HT1080 (cell line): ENCODE measurements at regions not wholly inside any gene's neighbourhood (a gene's known extent, or its start where the extent isn't known, plus 50 kb on each side); places are given as distances from the start of the nearest gene placed in this dataset.
"Not testable (repeated sequence)": the region's sequence is repeated elsewhere in the genome, so short reads cannot be mapped to it uniquely, and the experiment has no call there.

Source experiments
- DNase-seq: peaks from one replicate; pipeline ENCODE4 v3.0.0-alpha.2; 2015; ENCODE audit warnings: low read depth

DNA sequence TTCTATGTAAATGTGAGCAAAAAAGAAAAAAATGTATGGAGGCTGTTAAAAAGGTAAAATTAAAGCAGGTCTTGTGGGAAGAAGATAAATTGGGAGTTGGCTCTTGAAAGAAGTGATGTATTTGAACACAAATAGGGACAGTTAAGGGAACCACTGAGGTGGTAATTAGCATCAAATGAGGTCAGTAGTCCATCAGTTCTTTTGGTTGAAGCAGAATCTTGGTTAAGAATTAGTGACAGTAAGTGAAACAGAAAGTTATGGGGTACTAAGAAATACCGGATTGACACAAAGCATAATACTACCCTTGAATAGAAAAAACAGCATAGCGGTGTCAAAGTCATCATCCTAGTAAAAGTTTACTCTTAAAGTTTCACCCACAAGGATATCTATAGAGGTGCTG, 352.6 kb upstream of the VRK2 start:
- DNase-seq, result no peak

DNA sequence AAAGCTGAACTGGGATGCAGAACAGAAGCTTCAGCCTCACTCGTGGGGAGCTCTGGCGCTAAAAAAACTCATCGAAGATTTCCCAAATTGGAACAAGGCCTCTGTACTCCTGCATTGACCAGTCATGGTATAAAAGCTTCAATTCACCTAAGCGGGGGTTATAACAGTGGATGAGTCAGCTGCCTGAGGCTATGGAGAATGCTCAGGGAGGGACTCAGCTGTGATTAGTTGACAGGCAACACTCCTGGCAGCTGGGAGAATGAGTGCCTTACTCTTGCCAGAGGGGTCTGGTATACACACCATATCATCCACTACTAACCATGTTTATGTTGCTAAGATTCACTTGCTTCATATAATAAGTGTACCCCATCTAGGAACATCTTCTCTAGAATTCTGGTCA, 350.6 kb upstream of the VRK2 start:
- DNase-seq, result peak; percentile 80

DNA sequence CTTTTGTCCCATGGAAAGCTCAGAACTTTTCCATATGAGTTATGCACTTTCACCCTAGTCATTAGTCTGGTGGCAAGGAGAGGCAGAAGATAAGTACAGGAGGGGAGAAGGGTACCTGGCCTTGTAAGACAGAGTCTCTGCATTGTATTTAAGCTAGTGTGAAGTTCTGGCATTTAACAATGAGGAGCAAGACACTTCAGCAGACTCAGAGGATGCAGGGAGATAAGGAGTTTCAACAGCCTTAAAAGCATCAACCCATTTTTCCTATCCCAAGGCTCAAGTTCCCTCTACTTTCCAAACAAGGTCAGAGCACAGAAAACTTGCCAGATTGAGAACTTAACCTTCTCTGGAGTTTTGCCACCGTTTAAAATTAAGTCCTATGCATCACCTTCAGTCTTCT, 348.2 kb upstream of the VRK2 start:
- no peak for DNase-seq

DNA sequence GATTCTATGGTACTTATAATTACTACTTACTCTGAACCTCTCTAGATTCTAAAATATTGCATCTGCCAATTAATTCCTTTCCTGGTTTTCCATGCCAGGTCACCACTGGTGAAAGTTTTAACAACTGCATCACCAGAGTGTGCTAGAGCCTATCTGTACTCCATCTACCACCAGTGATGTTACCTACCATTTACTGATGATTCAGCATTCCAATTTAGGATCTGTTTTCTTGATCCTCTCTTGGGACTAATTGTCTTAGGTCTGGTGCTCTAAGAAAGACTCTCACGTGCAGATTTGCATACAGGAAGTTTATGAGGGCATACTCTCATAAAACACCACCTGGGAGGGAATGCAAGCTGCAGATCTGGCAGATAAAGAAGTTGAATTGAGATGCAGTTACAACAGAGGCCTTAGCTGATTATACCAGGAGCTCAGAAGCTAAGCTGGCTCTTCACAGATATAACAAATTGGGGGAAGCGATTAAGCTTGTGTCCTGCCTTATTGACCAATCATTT, 347.6 kb upstream of the VRK2 start:
- no peak for DNase-seq

DNA sequence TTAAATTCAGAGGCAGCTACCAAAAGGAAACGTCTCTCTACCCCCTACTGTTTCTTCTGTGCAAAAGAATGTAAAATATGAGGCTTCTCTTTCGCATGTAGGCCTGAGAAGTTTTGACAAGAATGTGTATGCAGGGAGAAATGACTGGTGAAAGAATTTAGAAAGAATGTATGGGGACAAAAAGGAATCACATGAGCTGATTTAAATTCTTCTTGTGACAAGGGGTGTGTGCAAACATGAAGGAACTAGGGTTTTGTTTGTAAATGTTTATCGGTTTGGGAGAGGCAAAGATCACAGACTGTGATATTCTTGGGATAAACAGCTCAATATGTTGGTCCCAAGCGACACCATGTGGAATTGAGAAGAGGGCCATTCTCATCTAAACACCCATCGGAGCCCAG, 345.2 kb upstream of the VRK2 start:
- DNase-seq, result no peak

DNA sequence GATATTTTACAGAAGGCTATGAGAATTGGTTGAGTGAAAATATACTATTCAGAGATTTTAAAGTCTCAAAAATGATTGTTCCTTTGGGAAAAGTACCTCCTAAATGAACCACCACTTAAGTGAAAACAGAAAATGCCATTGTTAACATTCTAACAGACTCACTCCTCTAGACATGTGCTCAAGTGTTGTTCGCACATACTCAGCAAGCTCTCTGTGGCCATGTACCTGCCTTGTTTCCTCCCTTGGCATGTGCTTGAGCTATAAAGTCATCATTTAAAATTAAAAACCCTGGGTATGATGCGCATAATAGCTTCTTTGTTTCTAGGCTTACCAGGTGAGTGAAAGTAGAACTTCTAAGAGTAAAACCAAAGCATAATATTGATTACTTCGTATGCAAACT, 343.2 kb upstream of the VRK2 start:
- DNase-seq, result no peak

DNA sequence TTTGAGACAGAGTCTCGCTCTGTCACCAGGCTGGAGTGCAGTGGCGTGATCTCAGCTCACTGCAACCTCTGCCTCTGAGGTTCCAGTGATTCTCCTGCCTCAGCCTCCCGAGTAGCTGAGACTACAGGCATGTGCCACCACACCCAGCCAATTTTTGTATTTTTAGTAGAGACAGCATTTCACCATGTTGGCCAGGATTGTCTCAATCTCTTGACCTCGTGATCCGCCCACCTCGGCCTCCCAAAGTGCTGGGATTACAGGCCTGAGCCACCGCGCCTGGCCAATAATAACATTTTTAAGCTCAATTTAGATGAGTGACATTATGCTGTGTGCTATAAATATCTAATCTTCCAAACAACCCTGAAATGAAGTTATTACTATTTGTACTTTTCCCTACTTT, 338.8 kb upstream of the VRK2 start:
- not testable (repeated sequence) for DNase-seq

DNA sequence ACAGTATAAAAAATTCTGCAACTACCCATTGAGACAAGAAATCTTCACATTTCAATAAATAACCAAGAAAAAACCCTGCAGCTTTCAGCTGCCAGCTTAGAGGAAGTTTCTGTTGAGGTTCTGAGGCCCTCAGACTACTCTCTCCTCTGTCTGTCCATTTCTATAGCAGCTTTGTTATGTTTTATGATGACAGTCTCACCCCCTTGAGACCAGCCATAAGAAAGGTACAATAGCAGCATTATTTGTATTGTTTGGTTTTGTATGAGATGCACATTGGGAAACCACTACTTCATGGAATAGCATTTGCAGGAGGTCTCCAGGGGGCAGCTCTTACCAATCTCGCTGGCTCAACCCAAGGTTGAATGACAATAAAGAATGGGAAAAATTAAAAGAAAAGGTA, 334.6 kb upstream of the VRK2 start:
- no peak for DNase-seq

DNA sequence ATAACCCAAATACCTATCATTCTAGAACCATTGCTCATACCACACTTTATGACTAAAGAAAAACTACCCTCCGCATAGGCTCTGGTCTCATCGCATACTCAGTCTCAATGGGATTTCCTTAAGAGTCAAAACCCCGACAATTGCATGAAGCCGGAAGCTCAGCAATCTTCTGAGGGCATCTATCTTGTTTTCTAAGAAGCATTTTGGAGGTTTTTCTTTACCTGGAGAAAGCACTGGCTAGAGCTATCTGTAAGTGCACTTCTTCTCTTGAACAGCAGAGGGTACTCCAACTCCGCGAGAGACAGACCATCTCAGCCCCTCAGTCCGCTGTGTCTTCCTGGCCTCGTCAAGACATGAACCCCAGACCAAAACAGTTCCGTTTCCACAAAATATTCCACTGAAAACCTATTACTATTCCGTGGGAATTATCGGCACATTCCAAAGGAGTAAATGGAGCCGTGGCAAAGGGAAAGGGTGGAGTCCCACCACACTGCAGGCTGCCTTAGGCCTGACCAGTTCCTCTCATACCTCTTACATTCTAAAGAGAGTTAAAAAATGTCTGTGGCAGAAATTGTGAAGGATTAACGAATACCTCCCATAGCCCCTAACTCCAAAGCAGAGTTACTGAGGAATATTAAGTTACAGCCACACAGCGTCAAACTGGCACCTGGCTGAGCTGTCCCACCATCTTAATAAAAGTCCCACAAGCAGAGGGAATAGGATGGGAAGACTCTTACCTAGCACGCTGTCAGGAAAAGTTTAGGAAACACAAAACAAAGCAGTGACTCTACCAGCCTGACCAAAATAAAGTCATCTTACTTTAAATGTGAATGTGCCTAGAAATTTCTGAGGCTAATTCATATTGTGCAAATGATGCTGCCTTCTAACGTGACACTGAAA, 325.6 kb upstream of the VRK2 start:
- peak; percentile 75 for DNase-seq

DNA sequence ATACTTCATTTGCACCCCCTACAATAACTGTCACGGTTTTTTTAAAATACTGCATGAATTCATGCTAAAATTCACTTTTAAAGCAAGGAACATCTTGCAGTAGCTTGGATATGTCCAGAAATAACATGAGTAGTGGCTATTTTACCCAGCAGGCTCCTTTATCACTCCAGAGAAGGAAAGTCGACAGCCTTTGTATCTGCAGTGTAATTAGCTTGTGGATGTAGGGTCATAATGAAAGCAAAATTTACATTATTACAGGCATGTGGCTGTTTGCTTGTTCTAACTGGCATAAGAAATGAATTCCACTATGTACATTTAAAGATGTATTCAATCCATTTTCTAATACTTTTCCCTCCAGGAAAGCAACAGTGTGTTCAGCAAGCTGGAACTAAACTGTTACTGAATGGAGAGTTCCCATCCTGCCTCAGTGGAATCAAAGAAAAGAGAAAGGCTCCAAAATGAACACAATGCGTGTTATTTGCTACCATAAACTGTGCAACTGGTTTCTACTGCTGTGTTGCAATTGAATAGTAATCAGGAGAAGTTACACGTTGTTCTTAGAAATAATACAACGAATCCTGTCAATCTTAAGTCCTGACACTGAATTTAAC, 321.2 kb upstream of the VRK2 start:
- no peak for DNase-seq

DNA sequence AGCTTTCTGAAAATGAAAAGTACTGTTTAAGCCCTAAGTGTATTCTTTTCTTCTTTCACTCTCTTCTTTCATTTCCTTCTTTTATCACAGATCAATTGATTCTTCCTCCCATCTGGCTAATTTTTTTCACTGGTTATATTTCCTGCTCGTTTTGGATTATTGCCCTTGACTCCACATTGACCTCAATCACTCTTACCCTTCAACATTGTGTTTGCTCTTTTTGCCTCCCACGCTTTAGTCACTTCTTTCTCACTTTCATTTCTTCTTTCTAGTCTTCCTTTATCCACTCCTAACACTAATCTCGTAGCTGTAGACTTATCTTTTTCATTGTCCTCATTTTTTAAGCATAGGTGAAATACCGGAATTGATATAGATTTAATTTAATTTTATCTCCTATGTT, 320.3 kb upstream of the VRK2 start:
- no peak for DNase-seq

DNA sequence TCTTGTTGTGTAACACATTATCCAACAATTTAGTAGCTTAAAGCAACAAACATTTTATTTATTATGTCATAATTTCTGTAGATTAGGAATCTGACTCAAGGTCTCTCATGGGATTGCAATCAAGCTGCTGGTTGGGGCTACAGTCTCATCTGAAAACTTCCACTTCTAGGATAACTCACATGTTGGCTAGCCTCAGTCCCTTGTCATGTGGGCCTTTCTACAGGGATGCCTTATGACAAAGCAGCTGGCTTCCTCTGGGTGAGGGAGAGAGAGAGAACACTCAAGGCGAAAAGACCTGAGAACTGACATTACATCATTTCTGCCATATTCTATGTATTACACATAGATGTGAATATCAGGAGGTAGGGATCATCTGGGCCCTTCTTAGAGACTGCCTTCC, 317.9 kb upstream of the VRK2 start:
- DNase-seq, result no peak

DNA sequence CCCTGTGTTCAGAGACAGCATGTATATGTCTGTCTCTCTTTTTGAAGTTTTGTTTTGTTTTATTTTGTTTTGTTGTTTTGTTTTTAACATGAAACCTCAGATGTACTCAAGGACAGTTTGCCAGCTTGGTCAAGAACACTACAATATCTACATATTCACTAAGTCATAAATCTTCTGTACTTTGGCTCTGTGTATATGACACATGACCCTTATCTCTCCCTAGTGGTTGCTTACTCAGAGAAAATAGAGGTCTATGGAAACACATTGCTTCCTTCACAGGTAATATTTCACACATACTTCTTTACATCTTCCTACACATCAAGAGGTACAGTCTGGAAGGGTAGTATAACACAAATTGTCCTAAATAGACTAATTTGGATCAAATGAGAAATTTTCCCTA, 312.6 kb upstream of the VRK2 start:
- DNase-seq, result no peak

DNA sequence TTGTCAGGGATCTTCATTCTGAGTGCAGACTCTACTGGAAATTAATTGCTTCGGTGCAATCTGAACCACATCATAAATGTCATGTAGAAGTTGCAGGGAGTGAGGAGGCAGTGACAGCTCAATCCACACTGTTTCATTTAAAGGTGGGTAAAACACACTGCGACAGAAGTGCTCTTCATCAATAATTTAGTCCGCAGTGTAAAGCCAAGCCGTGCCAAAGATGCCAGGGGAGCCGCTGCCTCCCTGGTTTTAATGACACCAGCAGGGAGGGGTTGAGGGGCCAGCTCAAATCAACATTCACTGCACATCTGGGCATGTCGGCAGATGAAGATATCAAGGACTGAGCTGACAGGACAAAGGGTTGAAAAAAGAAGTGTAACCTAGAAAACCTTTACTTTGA, 305.7 kb upstream of the VRK2 start:
- no peak for DNase-seq

DNA sequence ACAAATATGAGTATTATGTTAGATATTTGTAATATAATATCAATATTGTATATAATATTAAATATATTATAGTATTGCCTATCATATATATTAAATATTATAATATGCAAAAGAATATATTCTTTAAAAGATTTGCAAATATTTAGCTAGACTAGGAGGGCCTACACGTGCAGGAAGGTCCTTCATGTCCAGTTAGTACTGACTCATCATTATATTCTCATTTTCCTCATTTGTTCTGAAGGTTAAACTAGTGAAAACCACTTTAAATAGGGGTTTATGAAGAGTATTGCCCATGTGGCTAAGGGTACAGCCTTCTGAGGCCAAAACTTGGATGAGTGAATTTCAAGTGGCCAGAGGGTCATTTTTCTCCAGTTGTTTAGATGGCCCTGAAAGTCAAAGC, 293.0 kb upstream of the VRK2 start:
- DNase-seq, result no peak

DNA sequence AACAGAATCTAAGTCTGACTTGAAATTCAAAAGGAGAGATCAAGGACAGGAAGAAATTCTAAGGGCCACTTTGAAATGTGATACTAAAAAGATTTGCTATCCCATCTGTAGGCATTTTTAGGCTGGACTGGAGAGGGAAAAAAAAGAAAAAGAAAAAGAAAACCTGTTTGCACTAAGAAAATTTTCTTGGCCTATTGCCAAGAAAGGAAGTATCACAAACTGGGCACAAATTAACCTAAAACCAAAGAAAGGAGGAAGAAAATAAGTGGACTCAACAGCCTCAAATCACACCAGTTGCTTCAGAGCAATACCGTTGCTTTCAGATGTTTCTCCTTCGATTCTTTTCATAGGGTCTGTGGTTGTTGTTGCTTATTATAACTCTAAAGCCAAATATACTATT, 287.9 kb upstream of the VRK2 start:
- DNase-seq, result no peak

DNA sequence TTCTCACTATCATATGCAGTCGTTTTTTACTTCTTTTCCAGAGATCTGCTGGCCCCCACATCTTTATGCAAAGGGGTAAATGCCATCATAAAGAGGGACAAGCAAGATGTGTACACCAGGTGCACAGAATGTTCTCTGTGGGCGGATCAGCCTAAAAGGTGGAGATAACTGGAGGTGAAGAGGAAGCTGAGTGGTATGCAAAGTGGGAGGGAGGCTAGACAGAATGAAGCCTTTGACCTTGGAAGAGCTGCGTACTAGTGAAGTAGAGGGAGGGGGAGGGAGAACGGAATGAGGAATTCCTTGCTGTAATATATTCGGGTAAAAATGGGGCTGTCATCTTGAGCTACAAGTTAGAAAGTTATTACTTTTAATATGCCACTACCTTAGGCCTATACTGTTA, 287.5 kb upstream of the VRK2 start:
- no peak for DNase-seq

DNA sequence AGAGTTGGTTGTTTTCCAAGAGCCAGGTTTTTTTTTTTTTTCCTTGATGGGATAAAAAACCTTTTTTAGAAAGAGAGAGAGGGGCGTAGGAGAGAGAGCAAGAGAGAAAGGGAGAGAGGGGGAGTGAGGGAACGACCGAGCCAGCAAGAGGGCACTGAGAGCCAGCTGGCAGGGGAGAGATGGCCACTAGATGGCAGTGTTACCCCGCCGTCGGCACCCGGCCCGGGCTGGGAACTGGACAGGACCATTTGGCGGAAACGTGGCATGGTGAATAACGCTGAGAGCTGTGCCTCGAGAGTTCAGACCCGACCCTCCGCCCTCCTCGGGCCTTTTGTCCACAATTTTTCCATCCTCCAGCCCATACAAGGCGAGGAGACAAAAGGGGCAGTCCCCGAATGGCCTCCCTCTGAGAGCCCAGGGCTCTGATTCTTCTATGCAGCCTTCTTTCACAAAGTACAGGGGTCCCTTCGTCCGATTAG, 286.7 kb upstream of the VRK2 start:
- peak; percentile 80 for DNase-seq

DNA sequence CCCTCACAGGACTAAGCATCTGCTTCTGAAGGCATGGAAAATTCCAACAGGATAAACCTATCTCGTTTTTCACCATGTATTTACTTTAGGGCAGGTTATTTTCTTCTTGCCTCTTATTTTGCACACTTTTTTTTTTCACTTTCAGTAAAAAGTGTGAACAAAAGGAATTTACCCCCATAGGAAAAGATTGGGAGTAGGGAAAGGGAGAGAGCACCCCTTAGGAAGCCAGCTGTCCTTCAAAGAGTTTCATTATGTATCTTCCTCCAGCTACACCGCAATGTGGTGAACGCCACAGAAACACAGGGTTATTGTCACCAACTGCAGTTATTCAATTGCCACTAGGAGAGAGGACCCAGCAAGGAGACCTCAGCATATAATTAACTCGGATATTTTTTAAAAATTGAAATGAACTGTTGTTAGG, 286.2 kb upstream of the VRK2 start:
- DNase-seq, result no peak

DNA sequence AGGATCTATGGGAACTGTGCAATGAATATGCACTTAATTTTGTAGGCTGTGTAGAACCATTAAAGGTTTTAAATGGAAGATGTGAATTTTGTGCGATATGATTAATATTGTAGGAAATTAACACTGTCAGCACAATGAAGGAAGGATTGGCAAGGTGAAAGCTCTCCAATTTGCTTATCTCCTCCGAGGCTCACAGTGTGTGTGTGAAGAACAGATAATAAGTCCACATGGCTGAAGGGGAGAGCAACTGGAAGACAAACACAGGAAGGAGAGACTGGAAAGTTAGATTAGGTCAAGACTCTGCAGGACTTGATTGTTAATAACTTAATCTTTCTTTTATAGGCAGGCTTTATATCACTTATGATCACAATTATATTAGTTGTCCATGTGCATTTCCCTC, 269.7 kb upstream of the VRK2 start:
- no peak for DNase-seq

DNA sequence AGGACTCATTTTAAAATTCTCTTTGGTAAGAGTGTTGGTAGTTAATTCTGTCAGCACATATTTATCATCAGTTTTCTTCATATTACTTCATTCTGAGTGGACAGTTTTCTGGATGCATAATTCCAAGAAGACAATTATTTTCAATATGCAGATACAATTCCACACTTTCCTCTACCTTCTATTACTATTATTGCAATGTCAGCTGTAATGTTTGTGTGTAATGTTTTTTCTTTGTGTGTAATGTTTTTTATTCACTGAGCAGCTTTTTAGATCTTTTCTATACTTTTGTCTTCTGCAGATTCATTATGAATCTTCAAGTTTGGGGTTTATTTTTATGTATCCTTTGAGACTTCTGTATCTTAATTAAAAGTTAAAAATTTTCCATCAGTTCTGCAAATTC, 264.0 kb upstream of the VRK2 start:
- DNase-seq, result no peak

DNA sequence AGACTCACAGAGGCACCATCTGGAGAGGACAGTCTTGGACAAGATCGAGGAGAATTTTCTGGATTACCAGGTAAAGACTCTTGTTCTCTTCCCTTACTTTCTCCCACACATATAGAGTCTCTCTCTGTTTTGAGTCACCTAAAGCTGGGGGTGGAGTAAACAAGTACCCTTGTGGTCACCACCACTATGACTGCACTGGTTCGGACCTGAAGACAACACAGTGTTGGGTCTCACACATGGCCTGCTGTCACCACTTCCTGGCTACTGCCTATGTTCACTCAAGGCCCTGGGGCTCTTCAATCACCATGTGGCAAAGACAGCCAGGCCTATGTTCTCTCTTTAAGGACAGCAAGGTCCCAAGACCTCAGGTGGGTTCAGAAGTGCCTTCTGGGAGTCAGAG, 253.3 kb upstream of the VRK2 start:
- DNase-seq, result no peak

DNA sequence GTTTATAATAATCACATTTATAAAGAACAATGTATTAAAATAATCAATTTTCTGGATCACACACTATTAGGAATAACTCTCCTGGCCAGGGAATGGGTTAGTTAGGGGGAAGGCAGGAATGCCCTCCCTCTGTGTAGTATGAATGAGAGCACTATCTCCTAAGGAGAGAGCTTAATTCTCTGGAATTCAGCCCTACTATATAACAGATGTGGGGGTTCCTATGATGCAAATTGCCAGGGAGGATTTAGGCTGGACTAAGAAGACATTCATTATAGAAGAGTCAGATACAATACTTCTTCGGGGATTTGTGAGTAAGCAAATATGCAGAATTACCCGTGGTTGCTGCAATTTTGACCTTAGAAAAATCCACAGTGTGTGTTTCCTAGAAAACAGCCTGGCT, 250.1 kb upstream of the VRK2 start:
- DNase-seq, result no peak
